Vagina (tissue), 2 donors: ENCODE measurements at regions not wholly inside any gene's neighbourhood (a gene's known extent, or its start where the extent isn't known, plus 50 kb on each side); places are given as distances from the start of the nearest gene placed in this dataset.

Experiments used
- DNase-seq, 2 donors: peaks; one replicate each; pipeline ENCODE4 v3.0.0-alpha.2; 2017; ENCODE audit errors: extremely low spot score in 2 of 2
- H3K27ac ChIP-seq: fragments of 200-600 bp; sonication (generic); one replicate; pipeline ENCODE4 v1.5.1; 2019
- H3K27me3 ChIP-seq: fragments of 200-600 bp; sonication (generic); one replicate; pipeline ENCODE4 v1.5.1; 2019
- H3K36me3 ChIP-seq, 2 donors: fragments of 200-600 bp; sonication (generic); one replicate each; pipeline ENCODE4 v1.5.1; 2017 to 2019
- H3K4me1 ChIP-seq: fragments of 200-600 bp; sonication (generic); one replicate; pipeline ENCODE4 v1.5.1; 2019
- H3K4me3 ChIP-seq, 2 donors: fragments of 200-600 bp; sonication (generic); 1 replicate in 1 of 2; 2 replicates in 1 of 2; pipeline ENCODE4 v1.5.1; 2016 to 2019
- H3K9me3 ChIP-seq: fragments of 200-600 bp; sonication (generic); one replicate; pipeline ENCODE4 v1.5.1; 2019
- CTCF ChIP-seq, 3 experiments: fragments of 450-650 bp in 2 of 3; fragments of 200-600 bp in 1 of 3; sonication (generic) in 1 of 3; IDR thresholded peaks; one replicate each; pipeline ENCODE4 v1.5.1; 2017 to 2019; ENCODE audit warnings: antibody characterized with exemption in 3 of 3, mild to moderate bottlenecking in 2 of 3, moderate library complexity in 2 of 3
- POLR2A ChIP-seq, 2 donors: fragments of 450-650 bp; IDR thresholded peaks; one replicate each; pipeline ENCODE4 v1.6.1; 2017; ENCODE audit warnings: antibody characterized with exemption in 2 of 2, mild to moderate bottlenecking in 2 of 2, moderate library complexity in 2 of 2
- POLR2AphosphoS5 ChIP-seq, 2 donors: sonication (generic); formaldehyde crosslinking; IDR thresholded peaks; one replicate each; pipeline ENCODE4 v1.9.0; 2017; ENCODE audit warnings: antibody characterized with exemption in 2 of 2, mild to moderate bottlenecking in 2 of 2, low read depth in 1 of 2; ENCODE audit not compliant: insufficient read depth in 1 of 2
- intact Hi-C: fragments of 100-400 bp; cut with DNase I; formaldehyde crosslinking; loops from one replicate; pipeline ENCODE4 v1.15.1; 2023

GRCh38 chr9:102035929-102036328, 297.5 kb upstream of the GRIN3A start:
- intact Hi-C loops: no loop called here
- no peaks in the 10 kb centered on the region for H3K27me3 ChIP-seq
- no peaks in the 10 kb centered on the region for H3K4me1 ChIP-seq
- no peak for TF ChIP-seq POLR2AphosphoS5 (IDR thresholded peaks at IDR 0.05; ENCODE audit: insufficient read depth in 1 of 2, low read depth in 1 of 2)
- TF ChIP-seq CTCF (IDR thresholded peaks at IDR 0.05): no peak
- TF ChIP-seq POLR2A (IDR thresholded peaks at IDR 0.05): no peak
- H3K27ac ChIP-seq: no peak overlapping the region
- H3K9me3 ChIP-seq: no peaks in the 10 kb centered on the region
- no peak for DNase-seq
- H3K36me3 ChIP-seq: no peaks in the 10 kb centered on the region
- no peak overlapping the region for H3K4me3 ChIP-seq

GRCh38 chr9:102032614-102033013, 294.2 kb upstream of the GRIN3A start:
- no peaks in the 10 kb centered on the region for H3K9me3 ChIP-seq
- no peak for TF ChIP-seq POLR2A (IDR thresholded peaks at IDR 0.05)
- no peak for TF ChIP-seq POLR2AphosphoS5 (IDR thresholded peaks at IDR 0.05; ENCODE audit: insufficient read depth in 1 of 2, low read depth in 1 of 2)
- TF ChIP-seq CTCF (IDR thresholded peaks at IDR 0.05): no peak
- intact Hi-C loops: no loop called here
- no peak for DNase-seq
- no peak overlapping the region for H3K27ac ChIP-seq
- no peaks in the 10 kb centered on the region for H3K36me3 ChIP-seq
- H3K27me3 ChIP-seq: no peaks in the 10 kb centered on the region
- no peak overlapping the region for H3K4me3 ChIP-seq
- no peaks in the 10 kb centered on the region for H3K4me1 ChIP-seq

- TF ChIP-seq CTCF (IDR thresholded peaks at IDR 0.05) (no peak), POLR2AphosphoS5 (IDR thresholded peaks at IDR 0.05; ENCODE audit: insufficient read depth in 1 of 2, low read depth in 1 of 2) (no peak), POLR2A (IDR thresholded peaks at IDR 0.05) (no peak)
- Histone ChIP-seq H3K4me3 (no peak overlapping the region), H3K27ac (no peak overlapping the region), H3K36me3 (no peaks in the 10 kb centered on the region), H3K27me3 (no peaks in the 10 kb centered on the region), H3K4me1 (no peaks in the 10 kb centered on the region), H3K9me3 (no peaks in the 10 kb centered on the region)
- no peak for DNase-seq
- intact Hi-C loops: no loop called here
These were observed 262.5 kb upstream of the GRIN3A start for GRCh38 chr9:102000956-102001355.

GRCh38 chr9:101999441-101999840, 261.0 kb upstream of the GRIN3A start:
- no peaks in the 10 kb centered on the region for H3K4me1 ChIP-seq
- DNase-seq: no peak
- H3K9me3 ChIP-seq: no peaks in the 10 kb centered on the region
- H3K27me3 ChIP-seq: no peaks in the 10 kb centered on the region
- intact Hi-C loops: no loop called here
- H3K4me3 ChIP-seq: no peak overlapping the region
- no peaks in the 10 kb centered on the region for H3K36me3 ChIP-seq
- H3K27ac ChIP-seq: no peak overlapping the region
- no peak for TF ChIP-seq POLR2AphosphoS5 (IDR thresholded peaks at IDR 0.05; ENCODE audit: insufficient read depth in 1 of 2, low read depth in 1 of 2)
- TF ChIP-seq CTCF (IDR thresholded peaks at IDR 0.05): no peak
- no peak for TF ChIP-seq POLR2A (IDR thresholded peaks at IDR 0.05)

GRCh38 chr9:101995231-101995630, 256.8 kb upstream of the GRIN3A start:
- H3K4me3 ChIP-seq: no peak overlapping the region
- no peaks in the 10 kb centered on the region for H3K36me3 ChIP-seq
- no peak overlapping the region for H3K27ac ChIP-seq
- no peaks in the 10 kb centered on the region for H3K27me3 ChIP-seq
- H3K4me1 ChIP-seq: no peaks in the 10 kb centered on the region
- intact Hi-C loops: no loop called here
- TF ChIP-seq POLR2A (IDR thresholded peaks at IDR 0.05): no peak
- TF ChIP-seq CTCF (IDR thresholded peaks at IDR 0.05): no peak
- TF ChIP-seq POLR2AphosphoS5 (IDR thresholded peaks at IDR 0.05; ENCODE audit: insufficient read depth in 1 of 2, low read depth in 1 of 2): no peak
- H3K9me3 ChIP-seq: no peaks in the 10 kb centered on the region
- no peak for DNase-seq
